Keratinocyte (primary cell): ENCODE measurements at regions not wholly inside any gene's neighbourhood (a gene's known extent, or its start where the extent isn't known, plus 50 kb on each side); places are given as distances from the start of the nearest gene placed in this dataset.

Source experiments
- DNase-seq: peaks from one replicate; pipeline ENCODE4 v3.0.0-alpha.2; 2011; ENCODE audit warnings: low read depth, missing footprints, low spot score
- FAIRE-seq: peaks from 2 replicates; lab custom pipeline; 2011; peaks lifted over from hg19 to GRCh38; lab: Jason Lieb, UNC
- H2AFZ ChIP-seq: 2 replicates; pipeline ENCODE4 v1.6.0; 2012; ENCODE audit warnings: low read length, control low read depth, inconsistent platforms; ENCODE audit not compliant: control insufficient read depth
- H3K27ac ChIP-seq: 2 replicates; pipeline ENCODE4 v1.5.1; 2011; ENCODE audit warnings: low read length; ENCODE audit not compliant: control insufficient read depth, insufficient read depth
- H3K27me3 ChIP-seq: 3 replicates; pipeline ENCODE4 v1.6.0; 2011; ENCODE audit warnings: low read length; ENCODE audit not compliant: control insufficient read depth, insufficient read depth; ENCODE audit errors: extremely low read depth
- H3K36me3 ChIP-seq, 2 experiments: 2 replicates in 1 of 2; 3 replicates in 1 of 2; pipeline ENCODE4 v1.5.1; 2011; ENCODE audit warnings: low read length in 2 of 2, mild to moderate bottlenecking in 1 of 2; ENCODE audit not compliant: control insufficient read depth in 2 of 2, insufficient read depth in 2 of 2; ENCODE audit errors: extremely low read depth in 1 of 2
- H3K4me1 ChIP-seq: 3 replicates; pipeline ENCODE4 v1.5.1; 2011; ENCODE audit warnings: low read length; ENCODE audit not compliant: control insufficient read depth, insufficient read depth; ENCODE audit errors: extremely low read depth
- H3K4me2 ChIP-seq: 3 replicates; pipeline ENCODE4 v1.6.0; 2011; ENCODE audit warnings: low read depth, low read length; ENCODE audit not compliant: control insufficient read depth, insufficient read depth; ENCODE audit errors: extremely low read depth
- H3K4me3 ChIP-seq, 3 experiments: fragments of 200-600 bp in 1 of 3; sonication (generic) in 1 of 3; 2 replicates in 2 of 3; 3 replicates in 1 of 3; pipeline ENCODE4 v1.5.1; 2011 to 2016; ENCODE audit warnings: low read length in 3 of 3, mild to moderate bottlenecking in 3 of 3, control low read depth in 2 of 3, inconsistent platforms in 1 of 3, low read depth in 1 of 3, mixed read lengths in 1 of 3, mixed run types in 1 of 3, moderate library complexity in 1 of 3; ENCODE audit not compliant: control insufficient read depth in 2 of 3, insufficient read depth in 2 of 3; ENCODE audit errors: extremely low read depth in 1 of 3
- H3K79me2 ChIP-seq: 2 replicates; pipeline ENCODE4 v1.6.0; 2012; ENCODE audit warnings: low read length; ENCODE audit not compliant: control insufficient read depth, insufficient read depth
- H3K9ac ChIP-seq: 3 replicates; pipeline ENCODE4 v1.6.0; 2011; ENCODE audit warnings: low read length; ENCODE audit not compliant: control insufficient read depth, insufficient read depth; ENCODE audit errors: extremely low read depth
- H3K9me1 ChIP-seq: 3 replicates; pipeline ENCODE4 v1.6.0; 2011; ENCODE audit warnings: low read length; ENCODE audit not compliant: control insufficient read depth, insufficient read depth; ENCODE audit errors: extremely low read depth
- H3K9me3 ChIP-seq: 2 replicates; pipeline ENCODE4 v1.5.1; 2012; ENCODE audit warnings: low read depth, low read length; ENCODE audit not compliant: control insufficient read depth
- H4K20me1 ChIP-seq: 3 replicates; pipeline ENCODE4 v1.6.0; 2011; ENCODE audit warnings: low read length; ENCODE audit not compliant: control insufficient read depth, insufficient read depth; ENCODE audit errors: extremely low read depth
- CTCF ChIP-seq, 3 experiments: IDR thresholded peaks in 1 of 3; conservative IDR thresholded peaks in 1 of 3; optimal IDR thresholded peaks in 1 of 3; 2 replicates in 2 of 3; 3 replicates in 1 of 3; pipeline versions ENCODE3 to v1.5.1; 2011; ENCODE audit warnings: low read length in 3 of 3, mild to moderate bottlenecking in 3 of 3, moderate library complexity in 2 of 3, control low read depth in 1 of 3, inconsistent platforms in 1 of 3; ENCODE audit not compliant: insufficient read depth in 2 of 3; ENCODE audit errors: extremely low read depth in 1 of 3
- EZH2 ChIP-seq: IDR thresholded peaks from one replicate; pipeline ENCODE4 v1.6.1; 2012; ENCODE audit warnings: inconsistent platforms, mild to moderate bottlenecking, low read length, moderate library complexity
- dilution Hi-C: fragments of 300-500 bp; cut with MboI; formaldehyde crosslinking; loops from one replicate; pipeline ENCODE4 v1.7.0; 2020; ENCODE audit warnings: low sequenced_read_pairs; ENCODE audit not compliant: extremely low pct_ligation_motif_present

GRCh38 chr10:111478651-111479050, 401.8 kb downstream of the ADRA2A start:
- Histone ChIP-seq H3K9me1 (no peaks in the 10 kb centered on the region), H3K27ac (no peak overlapping the region), H3K4me3 (no peak overlapping the region), H3K27me3 (no peaks in the 10 kb centered on the region), H3K4me2 (no peak overlapping the region), H3K4me1 (peaks cover 47% of the 10 kb centered on the region), H4K20me1 (no peaks in the 10 kb centered on the region), H3K79me2 (no peaks in the 10 kb centered on the region), H3K9me3 (no peaks in the 10 kb centered on the region), H3K9ac (no peak overlapping the region), H2AFZ (no peak overlapping the region), H3K36me3 (no peaks in the 10 kb centered on the region)
- dilution Hi-C loops = no loop called here
- DNase-seq = no peak
- no peak for FAIRE-seq
- no peak for TF ChIP-seq EZH2
- no peak for TF ChIP-seq CTCF (optimal IDR thresholded peaks at IDR 0.05 in 1 of 3, IDR thresholded peaks at IDR 0.05 in 1 of 3, conservative IDR thresholded peaks at IDR 0.05 in 1 of 3; ENCODE audit: extremely low read depth in 1 of 3, insufficient read depth in 2 of 3, low read length in 3 of 3)

GRCh38 chr10:111479966-111480365, 403.1 kb downstream of the ADRA2A start:
- Histone ChIP-seq H3K27me3 (no peaks in the 10 kb centered on the region), H3K4me3 (no peak overlapping the region), H3K4me1 (peaks cover 44% of the 10 kb centered on the region), H3K36me3 (no peaks in the 10 kb centered on the region), H3K9ac (no peak overlapping the region), H3K27ac (peak overlapping the region; percentile 45), H3K4me2 (peak overlapping the region; percentile 25), H2AFZ (peak overlapping the region; percentile 5), H3K79me2 (no peaks in the 10 kb centered on the region), H4K20me1 (no peaks in the 10 kb centered on the region), H3K9me1 (no peaks in the 10 kb centered on the region), H3K9me3 (no peaks in the 10 kb centered on the region)
- TF ChIP-seq CTCF (optimal IDR thresholded peaks at IDR 0.05 in 1 of 3, IDR thresholded peaks at IDR 0.05 in 1 of 3, conservative IDR thresholded peaks at IDR 0.05 in 1 of 3; ENCODE audit: extremely low read depth in 1 of 3, insufficient read depth in 2 of 3, low read length in 3 of 3) (no peak), EZH2 (no peak)
- DNase-seq = peak; percentile 71
- dilution Hi-C loops = no loop called here
- peak; percentile 88 for FAIRE-seq
